BE2C (cell line): ENCODE measurements at regions not wholly inside any gene's neighbourhood (a gene's known extent, or its start where the extent isn't known, plus 50 kb on each side); places are given as distances from the start of the nearest gene placed in this dataset.
A peak's percentile ranks its signal among the peaks of the same experiment; 100 is the strongest.
"Not testable (repeated sequence)": the region's sequence is repeated elsewhere in the genome, so short reads cannot be mapped to it uniquely, and the experiment has no call there.

ENCODE experiments used
- DNase-seq: peaks from one replicate; pipeline ENCODE4 v3.0.0-alpha.2; 2020
- H3K27me3 ChIP-seq: fragments of 250-450 bp; sonication (Bioruptor Pico); 2 replicates; pipeline ENCODE4 v1.5.1; 2020; ENCODE audit warnings: mild to moderate bottlenecking
- H3K36me3 ChIP-seq: fragments of 250-450 bp; sonication (Bioruptor Pico); 2 replicates; pipeline ENCODE4 v1.5.1; 2020; ENCODE audit warnings: mild to moderate bottlenecking
- H3K4me1 ChIP-seq: fragments of 250-450 bp; sonication (Bioruptor Pico); 2 replicates; pipeline ENCODE4 v1.5.1; 2020
- H3K4me3 ChIP-seq: 2 replicates; pipeline ENCODE4 v1.5.1; 2011; ENCODE audit warnings: low read depth, low read length
- H3K9me3 ChIP-seq: fragments of 250-450 bp; sonication (Bioruptor Pico); 2 replicates; pipeline ENCODE4 v1.5.1; 2020
- TF ChIP-seq, protein P1 (sequence below): IDR thresholded peaks from 2 replicates; pipeline ENCODE4 v1.5.1; 2012; ENCODE audit warnings: mild to moderate bottlenecking, low read depth, low read length

DNA sequence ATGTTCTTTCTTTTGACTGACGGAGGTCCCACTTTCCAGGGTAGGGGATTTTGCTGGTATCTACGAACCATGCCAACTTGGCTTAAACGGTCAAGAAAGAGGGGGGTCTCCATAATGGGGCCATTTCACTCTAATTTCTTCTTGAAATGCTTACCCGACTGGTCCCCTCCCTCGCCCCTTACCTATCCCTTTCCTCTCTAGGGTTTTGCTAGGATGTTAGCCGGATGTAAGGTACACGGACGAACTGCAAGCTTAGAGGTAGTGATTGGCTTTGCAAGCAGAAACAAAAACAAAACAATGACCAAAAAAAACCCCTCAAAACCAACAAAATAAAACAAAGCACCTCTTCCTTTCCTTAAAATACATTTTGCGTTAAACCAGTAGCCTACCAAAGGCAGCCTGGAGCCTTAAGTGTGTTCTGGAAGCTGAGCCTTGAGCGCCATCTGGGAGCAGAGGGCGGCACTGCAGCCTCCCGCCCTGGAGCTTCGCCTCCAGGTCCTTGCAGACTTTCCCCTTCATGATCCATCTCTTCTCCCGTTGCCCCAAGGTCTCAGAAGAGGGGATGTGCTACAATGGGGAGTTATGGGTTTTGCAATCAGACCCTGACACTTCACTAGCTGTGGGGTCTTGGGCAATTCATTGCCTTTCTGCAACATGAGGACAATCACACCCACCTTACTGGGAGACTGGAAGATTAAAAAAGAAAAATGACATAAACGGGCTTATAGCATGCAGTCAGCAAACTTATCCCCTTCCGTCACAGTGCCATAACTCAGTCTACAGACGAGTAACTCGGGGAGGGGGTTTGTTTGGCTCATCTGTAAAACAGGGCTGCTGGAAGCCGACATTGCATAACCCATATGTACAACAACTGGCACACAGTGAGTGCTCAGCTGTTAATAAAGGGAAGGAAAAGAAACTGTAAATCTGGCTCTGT, 125.9 kb upstream of the RRN3 start:
- DNase-seq, H3K27me3 ChIP-seq, H3K4me3 ChIP-seq, H3K4me1 ChIP-seq, H3K9me3 ChIP-seq, H3K36me3 ChIP-seq: not testable (repeated sequence)
- TF ChIP-seq, protein P1, sequence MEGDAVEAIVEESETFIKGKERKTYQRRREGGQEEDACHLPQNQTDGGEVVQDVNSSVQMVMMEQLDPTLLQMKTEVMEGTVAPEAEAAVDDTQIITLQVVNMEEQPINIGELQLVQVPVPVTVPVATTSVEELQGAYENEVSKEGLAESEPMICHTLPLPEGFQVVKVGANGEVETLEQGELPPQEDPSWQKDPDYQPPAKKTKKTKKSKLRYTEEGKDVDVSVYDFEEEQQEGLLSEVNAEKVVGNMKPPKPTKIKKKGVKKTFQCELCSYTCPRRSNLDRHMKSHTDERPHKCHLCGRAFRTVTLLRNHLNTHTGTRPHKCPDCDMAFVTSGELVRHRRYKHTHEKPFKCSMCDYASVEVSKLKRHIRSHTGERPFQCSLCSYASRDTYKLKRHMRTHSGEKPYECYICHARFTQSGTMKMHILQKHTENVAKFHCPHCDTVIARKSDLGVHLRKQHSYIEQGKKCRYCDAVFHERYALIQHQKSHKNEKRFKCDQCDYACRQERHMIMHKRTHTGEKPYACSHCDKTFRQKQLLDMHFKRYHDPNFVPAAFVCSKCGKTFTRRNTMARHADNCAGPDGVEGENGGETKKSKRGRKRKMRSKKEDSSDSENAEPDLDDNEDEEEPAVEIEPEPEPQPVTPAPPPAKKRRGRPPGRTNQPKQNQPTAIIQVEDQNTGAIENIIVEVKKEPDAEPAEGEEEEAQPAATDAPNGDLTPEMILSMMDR, result peak; percentile 68

DNA sequence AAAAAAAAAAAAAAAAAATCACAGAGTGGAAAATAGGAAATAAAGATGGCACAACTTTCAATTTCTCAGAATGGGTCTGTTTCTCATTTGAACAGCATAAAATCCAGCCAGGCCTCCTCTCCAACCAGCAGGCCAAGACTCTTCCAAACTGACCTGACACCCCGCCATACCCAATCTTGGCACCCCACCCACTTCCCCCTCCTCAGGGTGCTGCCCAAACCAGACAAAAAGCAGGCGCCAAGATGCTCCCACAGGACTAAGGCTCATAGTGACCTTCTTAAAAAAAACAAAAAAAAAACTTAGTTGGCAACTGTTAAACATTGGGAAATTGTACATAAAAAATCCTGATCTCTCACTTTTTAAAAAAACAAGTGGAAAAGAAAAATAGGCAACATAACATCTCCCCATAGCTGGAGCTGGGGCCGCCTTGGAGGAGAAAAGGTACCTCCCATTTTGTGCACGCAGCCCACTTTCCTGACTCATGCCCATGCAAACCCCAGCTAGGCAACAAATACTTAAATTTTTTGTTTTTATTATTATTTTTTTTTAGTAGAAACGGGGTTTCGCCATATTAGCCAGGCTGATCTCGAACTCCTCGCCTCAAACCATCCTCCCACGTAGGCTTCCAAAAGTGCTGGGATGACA, 124.9 kb upstream of the RRN3 start:
- H3K27me3 ChIP-seq, H3K4me3 ChIP-seq, H3K36me3 ChIP-seq, H3K4me1 ChIP-seq, H3K9me3 ChIP-seq, DNase-seq: not testable (repeated sequence)

DNA sequence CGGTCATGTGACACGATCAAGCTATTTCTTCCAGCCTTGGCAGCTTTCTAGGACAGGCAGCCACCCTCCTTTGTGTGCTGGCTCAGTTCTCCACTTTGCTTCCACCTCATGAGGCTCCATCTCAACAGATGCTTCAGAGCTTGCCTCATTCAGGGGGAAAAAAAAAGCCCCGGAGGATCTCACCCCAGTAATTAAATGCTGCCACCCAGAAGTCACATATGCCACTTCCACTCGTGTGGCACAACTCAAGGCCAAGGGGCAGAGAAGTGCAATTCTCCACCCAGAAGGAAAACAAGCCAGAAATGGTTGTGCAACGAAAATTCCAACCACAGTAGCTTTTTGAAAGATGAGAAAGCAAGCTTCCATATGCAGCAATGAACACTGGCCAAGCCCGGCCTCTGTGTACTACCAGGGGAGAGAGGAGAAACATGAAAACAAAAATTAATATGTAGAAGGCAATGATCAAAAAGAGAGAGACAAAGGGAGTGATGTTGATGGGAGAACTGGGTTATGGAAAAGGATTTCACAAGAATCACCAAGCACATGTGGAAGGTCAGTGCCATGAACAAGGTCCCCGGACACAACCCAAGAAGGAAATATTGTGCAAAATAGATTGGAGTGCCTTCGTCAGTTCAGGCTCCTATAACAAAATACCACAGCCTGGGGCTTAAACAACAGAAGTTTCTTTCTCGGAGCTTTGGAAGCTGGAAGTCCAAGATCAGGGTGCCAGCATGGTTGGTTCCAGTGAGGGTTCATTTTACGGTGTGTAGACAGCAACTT, 113.3 kb upstream of the RRN3 start:
- H3K36me3 ChIP-seq, H3K4me3 ChIP-seq, H3K4me1 ChIP-seq: not testable (repeated sequence)

DNA sequence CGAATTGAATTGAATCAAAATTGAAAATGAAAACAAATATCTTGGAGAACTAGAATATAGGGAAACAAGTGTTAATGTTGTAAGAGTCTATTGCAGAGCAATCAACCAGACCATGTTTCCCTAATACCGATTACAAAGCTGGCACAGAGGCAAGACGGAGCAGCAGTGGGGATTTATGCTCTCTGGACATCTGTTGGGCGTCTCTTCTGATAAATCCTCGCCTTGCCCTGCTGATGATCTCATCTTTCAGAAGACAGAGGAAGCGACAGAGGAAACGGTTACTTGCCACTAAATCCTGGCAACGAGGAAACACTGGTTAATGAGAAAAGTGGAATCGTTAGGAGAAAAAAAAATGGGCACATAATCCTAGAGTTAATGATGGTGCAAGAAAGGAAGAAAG, 112.4 kb upstream of the RRN3 start:
- not testable (repeated sequence) for H3K4me1 ChIP-seq, DNase-seq

More for the DNA sequence above, 113.3 kb upstream of the RRN3 start:
- DNase-seq, H3K27me3 ChIP-seq, H3K9me3 ChIP-seq: not testable (repeated sequence)

DNA sequence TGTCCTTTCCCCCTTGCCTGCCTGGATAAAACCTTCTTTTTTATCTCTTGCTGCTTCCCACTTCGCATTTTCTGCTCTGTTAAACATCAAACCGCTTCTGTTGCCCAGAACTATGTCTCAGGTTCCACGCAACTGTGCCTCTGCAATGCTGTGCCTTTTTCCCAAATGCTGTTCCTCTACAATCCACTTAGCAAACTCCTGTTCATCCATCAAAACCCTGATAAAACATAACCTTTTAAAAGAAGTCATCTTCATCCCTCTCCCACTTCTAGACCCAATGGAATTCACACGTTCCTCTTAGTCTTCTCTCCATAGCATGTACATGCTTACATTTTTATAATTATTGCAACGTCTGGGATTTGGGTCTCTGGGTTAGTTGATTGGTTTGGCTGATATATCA, 111.9 kb upstream of the RRN3 start:
- not testable (repeated sequence) for H3K9me3 ChIP-seq, H3K36me3 ChIP-seq, H3K27me3 ChIP-seq, DNase-seq, H3K4me3 ChIP-seq, H3K4me1 ChIP-seq

More for the DNA sequence above, 112.4 kb upstream of the RRN3 start:
- not testable (repeated sequence) for H3K4me3 ChIP-seq, H3K27me3 ChIP-seq, H3K36me3 ChIP-seq, H3K9me3 ChIP-seq

DNA sequence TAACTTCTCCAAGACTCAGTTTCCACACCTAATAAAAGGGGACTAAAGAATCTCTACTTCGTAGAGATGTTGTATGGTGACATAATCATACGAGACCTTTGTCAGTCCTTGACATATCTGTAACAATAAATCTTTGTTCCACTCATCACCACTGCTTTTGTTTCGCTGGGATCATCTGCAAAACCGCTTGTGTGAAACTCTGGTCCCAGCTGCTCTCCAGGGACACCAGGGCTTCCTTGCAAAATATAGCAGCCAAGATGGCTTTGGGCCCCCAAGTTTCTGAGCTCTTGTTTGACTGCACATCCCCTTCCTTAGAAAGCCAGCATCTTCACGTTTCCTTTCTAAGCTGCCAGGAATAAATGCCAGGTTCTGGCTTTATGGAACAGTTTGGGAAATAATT, 110.5 kb upstream of the RRN3 start:
- H3K36me3 ChIP-seq, result not testable (repeated sequence)

DNA sequence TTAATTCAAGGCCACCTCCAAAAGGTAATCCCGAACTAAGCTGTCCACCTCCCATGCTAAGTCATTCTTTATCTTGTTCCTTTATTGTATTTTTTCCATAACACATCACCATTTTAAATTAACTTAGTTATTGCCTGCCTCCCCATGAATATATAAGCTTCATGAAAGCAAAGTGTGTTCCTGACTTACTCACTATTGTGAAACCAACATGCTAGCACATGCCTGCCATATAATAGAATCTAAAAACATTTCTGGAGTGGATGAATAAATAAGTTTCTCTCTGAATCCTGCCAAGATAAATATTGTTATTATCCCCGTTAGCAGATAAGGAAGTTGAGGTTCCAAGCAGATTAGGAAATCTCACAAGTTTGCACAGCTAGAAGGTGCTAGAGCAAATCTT, 98.7 kb upstream of the RRN3 start:
- H3K36me3 ChIP-seq, H3K27me3 ChIP-seq, H3K9me3 ChIP-seq, DNase-seq, H3K4me3 ChIP-seq, H3K4me1 ChIP-seq: not testable (repeated sequence)

More for the DNA sequence above, 110.5 kb upstream of the RRN3 start:
- H3K4me1 ChIP-seq, H3K9me3 ChIP-seq, H3K27me3 ChIP-seq, H3K4me3 ChIP-seq, DNase-seq: not testable (repeated sequence)

DNA sequence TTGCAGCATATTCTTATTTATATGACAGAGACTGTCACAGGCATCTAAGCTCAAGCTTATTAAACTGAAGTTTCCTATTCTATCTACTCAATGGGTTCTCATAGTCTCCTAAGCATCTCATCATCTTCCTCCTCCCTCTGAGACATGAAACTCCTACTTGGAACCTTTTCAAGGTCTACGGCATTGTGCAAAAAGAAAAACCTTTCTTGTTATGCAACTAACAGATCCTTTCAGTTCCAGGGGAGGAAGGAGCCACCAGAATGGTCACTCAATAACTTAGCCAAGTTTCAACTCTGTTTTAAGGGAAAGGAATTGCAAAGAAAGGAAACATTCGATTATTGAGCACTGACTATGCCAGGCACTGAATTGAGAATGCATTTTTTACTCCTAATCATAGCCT, 98.1 kb upstream of the RRN3 start:
- not testable (repeated sequence) for H3K36me3 ChIP-seq, DNase-seq, H3K4me3 ChIP-seq, H3K9me3 ChIP-seq, H3K27me3 ChIP-seq, H3K4me1 ChIP-seq

DNA sequence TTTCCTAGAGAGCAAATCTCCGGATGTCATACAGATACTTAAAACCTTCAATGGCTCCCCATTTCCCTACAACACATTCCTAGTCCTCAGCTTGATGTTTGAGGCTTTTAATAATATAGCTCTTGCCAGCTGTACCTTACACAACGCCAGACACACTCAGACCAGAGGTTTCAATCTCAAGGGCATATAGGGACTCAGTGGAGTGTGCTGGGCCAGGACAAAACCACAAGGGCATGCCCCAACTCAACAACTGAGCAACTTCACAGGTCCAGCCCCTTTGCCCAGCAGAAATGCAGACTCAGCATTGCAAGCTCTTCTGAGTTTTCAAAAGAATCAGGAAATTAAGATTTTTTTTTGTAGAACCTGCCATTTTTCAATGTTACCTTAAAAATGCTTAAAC, 95.4 kb upstream of the RRN3 start:
- not testable (repeated sequence) for H3K27me3 ChIP-seq, H3K36me3 ChIP-seq, DNase-seq, H3K9me3 ChIP-seq, H3K4me3 ChIP-seq, H3K4me1 ChIP-seq
